GM13977 (cell line): ENCODE measurements at regions not wholly inside any gene's neighbourhood (a gene's known extent, or its start where the extent isn't known, plus 50 kb on each side); places are given as distances from the start of the nearest gene placed in this dataset.

Source experiments
- DNase-seq: peaks from one replicate; pipeline ENCODE4 v3.0.0; 2012; ENCODE audit warnings: low spot score
- CTCF ChIP-seq: IDR thresholded peaks from 2 replicates; pipeline ENCODE4 v1.5.1; 2012; ENCODE audit warnings: mild to moderate bottlenecking, control low read depth; ENCODE audit not compliant: insufficient read depth; ENCODE audit errors: extremely low read depth, missing control alignments
- in situ Hi-C: fragments of 300-500 bp; cut with MboI; formaldehyde crosslinking; loops from one replicate; pipeline ENCODE4 v1.12.0; 2022; ENCODE audit warnings: low sequenced_read_pairs, low pct_unique_long_range_greater_than_20kb, mixed read lengths, inconsistent platforms; ENCODE audit not compliant: unreplicated experiment

GRCh38 chr9:86827893-86828292 is 119.4 kb downstream of the GAS1 start:
- no peak for DNase-seq
- in situ Hi-C loops: no loop called here
- TF ChIP-seq CTCF: no peak

- in situ Hi-C loops: no loop called here
- DNase-seq: no peak
- TF ChIP-seq CTCF: no peak
Measured at GRCh38 chr9:86825299-86825698, 122.0 kb downstream of the GAS1 start.

- in situ Hi-C loops: no loop called here
- DNase-seq: no peak
- no peak for TF ChIP-seq CTCF
Measured at GRCh38 chr9:86822006-86822801, 125.1 kb downstream of the GAS1 start.

- in situ Hi-C loops: no loop called here
- TF ChIP-seq CTCF: no peak
- no peak for DNase-seq
Measured at GRCh38 chr9:86821006-86821845, 126.1 kb downstream of the GAS1 start.

GRCh38 chr9:86819552-86819951 is 127.8 kb downstream of the GAS1 start:
- in situ Hi-C loops: no loop called here
- no peak for DNase-seq
- no peak for TF ChIP-seq CTCF

- no peak for DNase-seq
- in situ Hi-C loops: no loop called here
- TF ChIP-seq CTCF: no peak
Measured at GRCh38 chr9:86818636-86819035, 128.7 kb downstream of the GAS1 start.
